ENCODE measurements at regions not wholly inside any gene's neighbourhood (a gene's known extent, or its start where the extent isn't known, plus 50 kb on each side); places are given as distances from the start of the nearest gene placed in this dataset.

DNA sequence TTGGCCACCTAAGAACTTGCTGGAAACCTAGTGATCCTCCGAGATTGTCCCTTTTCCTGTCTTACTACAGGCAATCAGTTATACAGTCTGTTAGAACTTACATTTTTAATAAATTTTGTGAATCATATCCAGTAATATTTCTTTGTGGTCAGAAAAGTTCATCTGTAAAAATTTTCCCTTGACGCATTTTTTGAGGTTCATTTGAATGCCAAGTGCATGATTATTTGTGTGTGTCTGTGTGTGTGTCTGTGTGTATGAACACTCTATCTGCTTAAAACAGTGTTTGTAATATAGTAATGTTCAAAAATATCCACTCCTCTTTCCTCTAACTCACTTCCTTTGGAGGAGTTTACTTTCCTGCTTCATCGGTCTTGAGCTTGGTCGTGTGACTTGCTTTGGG is 468.7 kb upstream of the FLRT2 start:
- TF ChIP-seq YY1 (tag by site-specific recombination; IDR thresholded peaks at IDR 0.05) (no peak), ZNF792 (tag by site-specific recombination; IDR thresholded peaks at IDR 0.05) (no peak), ZNF530 (tag by site-specific recombination; IDR thresholded peaks at IDR 0.05; ENCODE audit: low read depth) (no peak), ZBTB1 (tag by site-specific recombination; IDR thresholded peaks at IDR 0.05) (no peak), GLIS2 (tag by site-specific recombination; IDR thresholded peaks at IDR 0.05) (no peak)
- TF ChIP-seq, protein P1, sequence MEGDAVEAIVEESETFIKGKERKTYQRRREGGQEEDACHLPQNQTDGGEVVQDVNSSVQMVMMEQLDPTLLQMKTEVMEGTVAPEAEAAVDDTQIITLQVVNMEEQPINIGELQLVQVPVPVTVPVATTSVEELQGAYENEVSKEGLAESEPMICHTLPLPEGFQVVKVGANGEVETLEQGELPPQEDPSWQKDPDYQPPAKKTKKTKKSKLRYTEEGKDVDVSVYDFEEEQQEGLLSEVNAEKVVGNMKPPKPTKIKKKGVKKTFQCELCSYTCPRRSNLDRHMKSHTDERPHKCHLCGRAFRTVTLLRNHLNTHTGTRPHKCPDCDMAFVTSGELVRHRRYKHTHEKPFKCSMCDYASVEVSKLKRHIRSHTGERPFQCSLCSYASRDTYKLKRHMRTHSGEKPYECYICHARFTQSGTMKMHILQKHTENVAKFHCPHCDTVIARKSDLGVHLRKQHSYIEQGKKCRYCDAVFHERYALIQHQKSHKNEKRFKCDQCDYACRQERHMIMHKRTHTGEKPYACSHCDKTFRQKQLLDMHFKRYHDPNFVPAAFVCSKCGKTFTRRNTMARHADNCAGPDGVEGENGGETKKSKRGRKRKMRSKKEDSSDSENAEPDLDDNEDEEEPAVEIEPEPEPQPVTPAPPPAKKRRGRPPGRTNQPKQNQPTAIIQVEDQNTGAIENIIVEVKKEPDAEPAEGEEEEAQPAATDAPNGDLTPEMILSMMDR (tag by site-specific recombination; IDR thresholded peaks at IDR 0.05), result no peak
- TF ChIP-seq, protein P2, sequence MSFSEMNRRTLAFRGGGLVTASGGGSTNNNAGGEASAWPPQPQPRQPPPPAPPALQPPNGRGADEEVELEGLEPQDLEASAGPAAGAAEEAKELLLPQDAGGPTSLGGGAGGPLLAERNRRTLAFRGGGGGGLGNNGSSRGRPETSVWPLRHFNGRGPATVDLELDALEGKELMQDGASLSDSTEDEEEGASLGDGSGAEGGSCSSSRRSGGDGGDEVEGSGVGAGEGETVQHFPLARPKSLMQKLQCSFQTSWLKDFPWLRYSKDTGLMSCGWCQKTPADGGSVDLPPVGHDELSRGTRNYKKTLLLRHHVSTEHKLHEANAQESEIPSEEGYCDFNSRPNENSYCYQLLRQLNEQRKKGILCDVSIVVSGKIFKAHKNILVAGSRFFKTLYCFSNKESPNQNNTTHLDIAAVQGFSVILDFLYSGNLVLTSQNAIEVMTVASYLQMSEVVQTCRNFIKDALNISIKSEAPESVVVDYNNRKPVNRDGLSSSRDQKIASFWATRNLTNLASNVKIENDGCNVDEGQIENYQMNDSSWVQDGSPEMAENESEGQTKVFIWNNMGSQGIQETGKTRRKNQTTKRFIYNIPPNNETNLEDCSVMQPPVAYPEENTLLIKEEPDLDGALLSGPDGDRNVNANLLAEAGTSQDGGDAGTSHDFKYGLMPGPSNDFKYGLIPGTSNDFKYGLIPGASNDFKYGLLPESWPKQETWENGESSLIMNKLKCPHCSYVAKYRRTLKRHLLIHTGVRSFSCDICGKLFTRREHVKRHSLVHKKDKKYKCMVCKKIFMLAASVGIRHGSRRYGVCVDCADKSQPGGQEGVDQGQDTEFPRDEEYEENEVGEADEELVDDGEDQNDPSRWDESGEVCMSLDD (tag by site-specific recombination; IDR thresholded peaks at IDR 0.05), result no peak
